Natural killer cell (primary cell): ENCODE measurements at regions not wholly inside any gene's neighbourhood (a gene's known extent, or its start where the extent isn't known, plus 50 kb on each side); places are given as distances from the start of the nearest gene placed in this dataset.

Experiments
- ATAC-seq, 3 donors: fragments of 150-1000 bp in 2 of 3; fragments of 200-7000 bp in 1 of 3; cut with Tn5 transposase; 1 replicate in 1 of 3; 2 replicates in 2 of 3; pipeline ENCODE4 v1.10.0; 2021; ENCODE audit warnings: mild to moderate bottlenecking in 2 of 3, moderate library complexity in 2 of 3
- DNase-seq, 2 donors: peaks; one replicate each; pipeline versions ENCODE4 v3.0.0 to v3.0.0-alpha.2; 2013 to 2021; ENCODE audit warnings: mixed read lengths in 1 of 2
- H3K27ac ChIP-seq: one replicate; pipeline ENCODE4 v1.5.1; 2013; ENCODE audit warnings: mild to moderate bottlenecking, low read length
- H3K27me3 ChIP-seq: one replicate; pipeline ENCODE4 v1.6.1; 2013; ENCODE audit warnings: low read length; ENCODE audit not compliant: control insufficient read depth, insufficient read depth
- H3K36me3 ChIP-seq: one replicate; pipeline ENCODE4 v1.6.1; 2013; ENCODE audit warnings: low read length; ENCODE audit not compliant: control insufficient read depth, insufficient read depth
- H3K4me1 ChIP-seq: one replicate; pipeline ENCODE4 v1.6.1; 2013; ENCODE audit warnings: low read length; ENCODE audit not compliant: control insufficient read depth, insufficient read depth
- H3K4me3 ChIP-seq: one replicate; pipeline ENCODE4 v1.5.1; 2013; ENCODE audit warnings: low read length
- H3K9me3 ChIP-seq: one replicate; pipeline ENCODE4 v1.6.1; 2013; ENCODE audit warnings: low read length; ENCODE audit not compliant: control insufficient read depth, insufficient read depth
- H3K27ac Mint-ChIP-seq, 2 donors: one replicate each; pipeline ENCODE4 v1.8.0; 2022; ENCODE audit warnings: mild to moderate bottlenecking in 2 of 2, mixed read lengths in 2 of 2, moderate library complexity in 1 of 2
- H3K27me3 Mint-ChIP-seq, 2 donors: one replicate each; pipeline ENCODE4 v1.8.0; 2022; ENCODE audit warnings: low read depth in 2 of 2, mixed read lengths in 2 of 2
- H3K36me3 Mint-ChIP-seq: one replicate; pipeline ENCODE4 v1.8.0; 2022; ENCODE audit warnings: mixed read lengths
- H3K4me1 Mint-ChIP-seq, 2 donors: one replicate each; pipeline ENCODE4 v1.8.0; 2022; ENCODE audit warnings: mixed read lengths in 2 of 2
- H3K4me3 Mint-ChIP-seq: one replicate; pipeline ENCODE4 v1.8.0; 2022; ENCODE audit warnings: mild to moderate bottlenecking, moderate library complexity, mixed read lengths
- H3K9me3 Mint-ChIP-seq, 2 donors: one replicate each; pipeline ENCODE4 v1.8.0; 2022; ENCODE audit warnings: mixed read lengths in 2 of 2
- WGBS: methylation state at CpG from one replicate; pipeline ENCODE4 v1.1.7; 2013; ENCODE audit warnings: missing lambda C conversion rate; ENCODE audit not compliant: insufficient coverage; 5-methylcytosine and 5-hydroxymethylcytosine counted together
- intact Hi-C: fragments of 100-400 bp; cut with micrococcal nuclease; formaldehyde crosslinking; loops from one replicate; pipeline ENCODE4 v1.14.2; 2022
- TF ChIP-seq, protein P1 (sequence below): fragments of 200-600 bp; IDR thresholded peaks from one replicate; pipeline ENCODE4 v1.8.0; 2022; ENCODE audit warnings: antibody characterized with exemption

DNA sequence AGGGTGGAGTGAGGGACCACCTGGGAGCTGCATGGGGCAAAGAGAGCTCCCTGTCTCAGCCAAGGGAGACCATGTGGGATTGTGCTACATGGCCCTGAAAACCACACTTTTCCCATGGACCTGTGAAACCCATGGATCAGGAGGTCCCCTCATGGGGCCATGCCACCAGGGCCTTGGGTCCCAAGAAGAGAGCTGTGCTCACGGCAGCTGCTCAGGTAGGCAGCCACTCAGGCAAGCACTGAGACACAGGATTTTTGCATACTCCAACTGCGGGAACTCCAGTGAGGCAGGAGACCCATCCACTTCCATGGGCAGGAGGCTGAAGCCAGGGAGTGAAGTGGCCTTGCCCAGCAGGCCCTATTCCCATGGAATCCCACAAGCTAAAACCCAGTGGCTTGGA, 190.0 kb downstream of the KCNA4 start:
- no peaks in the 10 kb centered on the region for H3K4me1 Mint-ChIP-seq
- Histone ChIP-seq H3K9me3 (peaks cover 13% of the 10 kb centered on the region), H3K27me3 (no peaks in the 10 kb centered on the region), H3K4me1 (no peaks in the 10 kb centered on the region), H3K27ac (no peak overlapping the region), H3K36me3 (no peaks in the 10 kb centered on the region), H3K4me3 (no peak overlapping the region)
- no peaks in the 10 kb centered on the region for H3K36me3 Mint-ChIP-seq
- ATAC-seq (no peak), DNase-seq (no peak)
- intact Hi-C loops: no loop called here
- no peak overlapping the region for H3K4me3 Mint-ChIP-seq
- TF ChIP-seq, protein P1, sequence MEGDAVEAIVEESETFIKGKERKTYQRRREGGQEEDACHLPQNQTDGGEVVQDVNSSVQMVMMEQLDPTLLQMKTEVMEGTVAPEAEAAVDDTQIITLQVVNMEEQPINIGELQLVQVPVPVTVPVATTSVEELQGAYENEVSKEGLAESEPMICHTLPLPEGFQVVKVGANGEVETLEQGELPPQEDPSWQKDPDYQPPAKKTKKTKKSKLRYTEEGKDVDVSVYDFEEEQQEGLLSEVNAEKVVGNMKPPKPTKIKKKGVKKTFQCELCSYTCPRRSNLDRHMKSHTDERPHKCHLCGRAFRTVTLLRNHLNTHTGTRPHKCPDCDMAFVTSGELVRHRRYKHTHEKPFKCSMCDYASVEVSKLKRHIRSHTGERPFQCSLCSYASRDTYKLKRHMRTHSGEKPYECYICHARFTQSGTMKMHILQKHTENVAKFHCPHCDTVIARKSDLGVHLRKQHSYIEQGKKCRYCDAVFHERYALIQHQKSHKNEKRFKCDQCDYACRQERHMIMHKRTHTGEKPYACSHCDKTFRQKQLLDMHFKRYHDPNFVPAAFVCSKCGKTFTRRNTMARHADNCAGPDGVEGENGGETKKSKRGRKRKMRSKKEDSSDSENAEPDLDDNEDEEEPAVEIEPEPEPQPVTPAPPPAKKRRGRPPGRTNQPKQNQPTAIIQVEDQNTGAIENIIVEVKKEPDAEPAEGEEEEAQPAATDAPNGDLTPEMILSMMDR: no peak
- H3K27ac Mint-ChIP-seq: no peak overlapping the region
- H3K9me3 Mint-ChIP-seq: peaks cover 15 to 32% of the 10 kb centered on the region in 2 donors
- no peaks in the 10 kb centered on the region for H3K27me3 Mint-ChIP-seq
- 85% methylated on average over 2 of the region's 2 CpGs for WGBS

DNA sequence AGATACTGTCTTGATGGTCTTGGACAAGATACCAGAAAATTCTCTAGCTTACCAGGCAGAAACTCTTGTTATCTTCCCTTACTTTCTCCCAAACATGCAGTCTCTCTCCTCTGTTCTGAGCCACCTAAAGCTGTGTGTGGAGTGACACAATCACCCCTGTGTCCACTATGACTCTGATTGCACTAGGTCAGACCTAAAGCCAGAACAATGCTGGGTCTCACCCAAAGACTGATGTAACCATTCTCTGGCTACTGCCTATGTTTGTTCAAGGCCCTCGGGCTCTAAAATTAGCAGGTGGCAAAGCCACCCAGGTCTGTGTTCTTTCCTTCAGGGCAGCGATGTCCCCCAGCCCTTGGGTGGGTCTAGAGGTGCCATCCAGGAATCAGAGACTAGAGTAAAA, 200.5 kb downstream of the KCNA4 start:
- H3K27ac Mint-ChIP-seq: no peak overlapping the region
- H3K4me3 Mint-ChIP-seq: no peak overlapping the region
- H3K36me3 Mint-ChIP-seq: peaks cover 26% of the 10 kb centered on the region
- Histone ChIP-seq H3K4me1 (no peaks in the 10 kb centered on the region), H3K27ac (no peak overlapping the region), H3K27me3 (no peaks in the 10 kb centered on the region), H3K9me3 (peaks cover 13% of the 10 kb centered on the region), H3K4me3 (no peak overlapping the region), H3K36me3 (no peaks in the 10 kb centered on the region)
- no peaks in the 10 kb centered on the region for H3K27me3 Mint-ChIP-seq
- WGBS: 70% methylated on average over 2 of the region's 2 CpGs
- peaks cover 16 to 25% of the 10 kb centered on the region in 2 donors for H3K9me3 Mint-ChIP-seq
- intact Hi-C loops: no loop called here
- TF ChIP-seq, protein P1: no peak
- ATAC-seq (no peak), DNase-seq (no peak)
- H3K4me1 Mint-ChIP-seq: no peaks in the 10 kb centered on the region

DNA sequence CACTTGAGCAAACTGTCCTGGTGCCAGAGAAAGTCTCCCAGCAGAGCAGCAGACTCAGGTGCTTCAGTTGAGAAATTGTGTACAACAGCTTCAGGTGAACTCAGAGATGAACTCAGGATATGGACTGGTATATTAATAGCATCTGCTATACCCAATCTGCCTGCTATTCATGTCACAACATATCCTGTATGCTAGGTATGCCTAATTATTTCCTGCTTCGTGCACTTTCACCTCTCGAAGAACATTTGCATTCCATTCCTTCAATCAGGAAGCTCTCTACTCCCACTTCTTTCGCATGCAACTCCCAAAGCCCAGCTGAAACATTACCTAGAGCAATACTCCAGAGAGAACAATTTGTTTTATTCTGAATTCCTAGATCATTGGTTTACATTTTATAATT, 207.7 kb downstream of the KCNA4 start:
- Histone ChIP-seq H3K27me3 (no peaks in the 10 kb centered on the region), H3K9me3 (no peaks in the 10 kb centered on the region), H3K4me1 (no peaks in the 10 kb centered on the region), H3K36me3 (no peaks in the 10 kb centered on the region), H3K27ac (no peak overlapping the region), H3K4me3 (no peak overlapping the region)
- Mint-ChIP-seq H3K36me3 (peaks cover 9% of the 10 kb centered on the region), H3K4me1 (no peaks in the 10 kb centered on the region), H3K27me3 (no peaks in the 10 kb centered on the region), H3K9me3 (peaks cover 18 to 20% of the 10 kb centered on the region in 2 donors), H3K4me3 (no peak overlapping the region), H3K27ac (no peak overlapping the region)
- DNase-seq (no peak), ATAC-seq (no peak)
- intact Hi-C loops: no loop called here
- TF ChIP-seq, protein P1: no peak
- 74% methylated on average over 3 of the region's 3 CpGs for WGBS

DNA sequence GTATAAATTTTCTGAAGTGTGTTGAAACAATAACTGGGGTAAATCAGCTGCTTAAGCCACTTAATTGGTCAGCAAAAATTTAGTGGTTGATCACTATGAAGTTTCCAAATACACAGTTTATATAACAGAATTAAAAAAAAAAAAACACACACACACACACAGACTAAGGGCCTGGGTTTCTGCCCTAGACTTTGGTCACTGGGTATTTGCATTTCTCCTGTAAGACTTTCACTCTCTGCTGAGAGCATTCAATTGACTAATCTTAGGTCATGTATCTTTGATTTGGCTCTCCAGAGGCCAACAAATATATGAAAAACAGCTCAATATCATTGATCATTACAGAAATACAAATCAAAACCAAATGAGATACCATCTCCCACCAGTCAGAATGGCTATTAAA, 214.3 kb downstream of the KCNA4 start:
- ATAC-seq: no peak
- no peak for DNase-seq
- Histone ChIP-seq H3K27me3 (no peaks in the 10 kb centered on the region), H3K36me3 (no peaks in the 10 kb centered on the region), H3K9me3 (no peaks in the 10 kb centered on the region), H3K4me3 (no peak overlapping the region), H3K4me1 (no peaks in the 10 kb centered on the region), H3K27ac (no peak overlapping the region)
- H3K4me3 Mint-ChIP-seq: no peak overlapping the region
- intact Hi-C loops: no loop called here
- H3K9me3 Mint-ChIP-seq: peaks cover 10 to 17% of the 10 kb centered on the region in 2 donors
- no peaks in the 10 kb centered on the region for H3K27me3 Mint-ChIP-seq
- no peaks in the 10 kb centered on the region for H3K36me3 Mint-ChIP-seq
- TF ChIP-seq, protein P1: no peak
- H3K4me1 Mint-ChIP-seq: no peaks in the 10 kb centered on the region
- no peak overlapping the region for H3K27ac Mint-ChIP-seq
